ENCODE measurements at regions not wholly inside any gene's neighbourhood (a gene's known extent, or its start where the extent isn't known, plus 50 kb on each side); places are given as distances from the start of the nearest gene placed in this dataset.

DNA sequence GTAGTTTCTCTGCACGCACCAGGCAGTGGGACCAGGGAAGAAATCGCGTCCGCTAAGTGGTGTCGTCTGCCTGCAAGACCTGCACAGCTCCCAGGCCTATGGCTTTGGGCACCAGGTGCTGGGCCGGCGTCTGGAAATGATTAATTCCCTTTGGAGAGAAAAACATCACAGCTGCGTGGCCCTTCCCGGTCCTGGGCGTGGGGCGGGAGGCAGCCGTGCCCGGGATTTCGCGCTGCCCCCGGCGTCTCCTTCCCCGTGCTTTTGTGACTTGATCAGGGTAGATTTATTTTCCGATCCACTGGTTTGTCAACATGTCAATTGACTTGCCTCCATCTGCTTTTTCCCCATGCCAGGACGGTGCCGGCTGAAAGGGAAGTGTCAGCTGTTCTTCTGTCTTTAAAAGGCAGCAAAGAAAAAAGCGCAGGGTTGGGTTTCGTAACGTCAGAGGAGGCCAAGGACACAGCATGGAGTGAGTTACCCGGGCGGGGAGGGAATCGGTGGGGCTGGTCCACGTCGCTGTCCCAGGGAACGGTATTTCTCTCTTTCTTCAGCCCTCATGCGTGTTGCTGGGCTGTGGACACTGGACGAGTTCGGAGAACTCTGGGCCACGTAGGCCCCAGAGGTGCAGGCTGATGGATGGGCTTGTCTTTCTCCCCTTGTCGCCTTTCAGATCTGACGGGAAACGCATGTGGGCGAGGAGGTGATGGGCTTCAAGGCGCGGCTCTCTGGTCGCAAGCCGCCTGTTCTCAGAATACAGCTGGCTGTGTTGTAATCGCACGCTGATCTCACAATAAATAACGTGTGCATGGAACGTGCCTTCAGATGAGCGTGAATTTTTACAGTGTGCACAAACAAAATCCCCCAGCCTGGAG is 188.1 kb upstream of the ZNF469 start:
- POLR2A ChIA-PET: no interaction called here

More for the DNA sequence above, 188.1 kb upstream of the ZNF469 start:
- Histone ChIP-seq H3K9ac (replicated peaks; ENCODE audit: extremely low read depth, insufficient read depth, low read length) (no peak overlapping the region), H3K4me3 (replicated peaks in 1 of 3; ENCODE audit: insufficient read depth in 1 of 3, low read depth in 1 of 3, low read length in 3 of 3) (no peak overlapping the region), H3K79me2 (ENCODE audit: control insufficient read depth, insufficient read depth, low read length) (no peaks in the 10 kb centered on the region), H2AFZ (ENCODE audit: low read depth, low read length) (no peak overlapping the region), H3K9me1 (replicated peaks; ENCODE audit: control insufficient read depth, extremely low read depth, insufficient read depth, low read length) (no peaks in the 10 kb centered on the region), H3K9me3 (replicated peaks; ENCODE audit: control insufficient read depth, insufficient read depth, low read length) (no peaks in the 10 kb centered on the region), H3K27ac (ENCODE audit: insufficient read depth, low read depth, low read length) (no peak overlapping the region), H3K4me2 (ENCODE audit: insufficient read depth, low read length) (no peak overlapping the region), H3K27me3 (ENCODE audit: control insufficient read depth in 2 of 2, insufficient read depth in 2 of 2, low read length in 2 of 2) (no peaks in the 10 kb centered on the region), H4K20me1 (replicated peaks; ENCODE audit: control insufficient read depth, extremely low read depth, insufficient read depth, low read length) (no peaks in the 10 kb centered on the region), H3K4me1 (ENCODE audit: control insufficient read depth, extremely low read depth, insufficient read depth, low read length) (no peaks in the 10 kb centered on the region), H3K36me3 (ENCODE audit: control insufficient read depth in 2 of 2, extremely low read depth in 1 of 2, insufficient read depth in 2 of 2, low read length in 2 of 2) (no peaks in the 10 kb centered on the region)
- DNase-seq (ENCODE audit: low read depth, low spot score) (no peak), FAIRE-seq (no peak)
- CTCF ChIA-PET: interaction anchor here (1.2 to 2.4 kb wide), 4 partner anchors 188 to 244 kb away, joined by 3 to 10 read pairs (median 4); partner anchors contain the start of gene ZNF469
- no TSS peak for BruUV-seq (replicated peaks)
- dilution Hi-C loops (cut with MboI; ENCODE audit: extremely low pct_ligation_motif_present, low sequenced_read_pairs) (no loop called here), intact Hi-C loops (cut with micrococcal nuclease) (loop anchor here (5.0 to 10.0 kb wide), 2 partner anchors 50 to 188 kb away; partner anchors contain the start of gene ZNF469)
- TF ChIP-seq FOS (IDR thresholded peaks at IDR 0.05; ENCODE audit: borderline replicate concordance, insufficient read depth, low read length): no peak
- no peak for TF ChIP-seq POLR2AphosphoS5 (IDR thresholded peaks at IDR 0.05; ENCODE audit: insufficient read depth, low read depth, low read length)
- no peak for TF ChIP-seq EZH2 (IDR thresholded peaks at IDR 0.05; ENCODE audit: borderline replicate concordance, low read depth, low read length, severe bottlenecking)
- no peak for TF ChIP-seq GATA2 (IDR thresholded peaks at IDR 0.05; ENCODE audit: insufficient read depth, insufficient read length, low read depth, low read length)
- TF ChIP-seq POLR2A (IDR thresholded peaks at IDR 0.05; ENCODE audit: low read depth, low read length): no peak
- TF ChIP-seq, protein P1, sequence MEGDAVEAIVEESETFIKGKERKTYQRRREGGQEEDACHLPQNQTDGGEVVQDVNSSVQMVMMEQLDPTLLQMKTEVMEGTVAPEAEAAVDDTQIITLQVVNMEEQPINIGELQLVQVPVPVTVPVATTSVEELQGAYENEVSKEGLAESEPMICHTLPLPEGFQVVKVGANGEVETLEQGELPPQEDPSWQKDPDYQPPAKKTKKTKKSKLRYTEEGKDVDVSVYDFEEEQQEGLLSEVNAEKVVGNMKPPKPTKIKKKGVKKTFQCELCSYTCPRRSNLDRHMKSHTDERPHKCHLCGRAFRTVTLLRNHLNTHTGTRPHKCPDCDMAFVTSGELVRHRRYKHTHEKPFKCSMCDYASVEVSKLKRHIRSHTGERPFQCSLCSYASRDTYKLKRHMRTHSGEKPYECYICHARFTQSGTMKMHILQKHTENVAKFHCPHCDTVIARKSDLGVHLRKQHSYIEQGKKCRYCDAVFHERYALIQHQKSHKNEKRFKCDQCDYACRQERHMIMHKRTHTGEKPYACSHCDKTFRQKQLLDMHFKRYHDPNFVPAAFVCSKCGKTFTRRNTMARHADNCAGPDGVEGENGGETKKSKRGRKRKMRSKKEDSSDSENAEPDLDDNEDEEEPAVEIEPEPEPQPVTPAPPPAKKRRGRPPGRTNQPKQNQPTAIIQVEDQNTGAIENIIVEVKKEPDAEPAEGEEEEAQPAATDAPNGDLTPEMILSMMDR (IDR thresholded peaks at IDR 0.05; ENCODE audit: extremely low read depth in 1 of 2, insufficient read depth in 1 of 2, low read depth in 1 of 2, low read length in 2 of 2): no peak
- no peak for TF ChIP-seq JUN (IDR thresholded peaks at IDR 0.05; ENCODE audit: borderline replicate concordance, insufficient read depth, insufficient read length, low read depth)
- TF ChIP-seq MYC (IDR thresholded peaks at IDR 0.05; ENCODE audit: low read depth, low read length): no peak
- TF ChIP-seq, protein P2, sequence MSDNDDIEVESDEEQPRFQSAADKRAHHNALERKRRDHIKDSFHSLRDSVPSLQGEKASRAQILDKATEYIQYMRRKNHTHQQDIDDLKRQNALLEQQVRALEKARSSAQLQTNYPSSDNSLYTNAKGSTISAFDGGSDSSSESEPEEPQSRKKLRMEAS (IDR thresholded peaks at IDR 0.05; ENCODE audit: insufficient read depth, insufficient read length): no peak
